HG03066 (cell line): ENCODE measurements at regions not wholly inside any gene's neighbourhood (a gene's known extent, or its start where the extent isn't known, plus 50 kb on each side); places are given as distances from the start of the nearest gene placed in this dataset.

Source experiments
- ATAC-seq: cut with Tn5 transposase; IDR thresholded peaks from one replicate; pipeline ENCODE4 v1.9.1; 2021; ENCODE audit warnings: low read depth; ENCODE audit not compliant: unreplicated experiment

GRCh38 chr13:34502011-34502410 is 440.1 kb upstream of the NBEA start:
- no peak for ATAC-seq

- no peak for ATAC-seq
Measured at GRCh38 chr13:34502621-34503020, 439.4 kb upstream of the NBEA start.

GRCh38 chr13:34506796-34507195 is 435.3 kb upstream of the NBEA start:
- ATAC-seq, result no peak

GRCh38 chr13:34507630-34508029 is 434.4 kb upstream of the NBEA start:
- ATAC-seq, result no peak

GRCh38 chr13:34512817-34513216 is 429.3 kb upstream of the NBEA start:
- no peak for ATAC-seq

GRCh38 chr13:34513526-34513925 is 428.5 kb upstream of the NBEA start:
- ATAC-seq, result no peak

GRCh38 chr13:34515201-34515600 is 426.9 kb upstream of the NBEA start:
- no peak for ATAC-seq

GRCh38 chr13:34521171-34521570 is 420.9 kb upstream of the NBEA start:
- no peak for ATAC-seq

GRCh38 chr13:34522808-34523207 is 419.3 kb upstream of the NBEA start:
- no peak for ATAC-seq

GRCh38 chr13:34523406-34523805 is 418.7 kb upstream of the NBEA start:
- ATAC-seq, result no peak

- no peak for ATAC-seq
Measured at GRCh38 chr13:34533941-34534340, 408.1 kb upstream of the NBEA start.

GRCh38 chr13:34542321-34542720 is 399.7 kb upstream of the NBEA start:
- no peak for ATAC-seq

- ATAC-seq, result no peak
Measured at GRCh38 chr13:34543836-34544235, 398.2 kb upstream of the NBEA start.

- no peak for ATAC-seq
Measured at GRCh38 chr13:34545461-34545860, 396.6 kb upstream of the NBEA start.

GRCh38 chr13:34546344-34547250 is 395.5 kb upstream of the NBEA start:
- ATAC-seq, result no peak

GRCh38 chr13:34547929-34548328 is 394.1 kb upstream of the NBEA start:
- no peak for ATAC-seq

GRCh38 chr13:34553376-34553775 is 388.7 kb upstream of the NBEA start:
- no peak for ATAC-seq

- no peak for ATAC-seq
Measured at GRCh38 chr13:34555988-34556387, 386.1 kb upstream of the NBEA start.

- no peak for ATAC-seq
Measured at GRCh38 chr13:34561033-34561432, 381.0 kb upstream of the NBEA start.

GRCh38 chr13:34567597-34567996 is 374.5 kb upstream of the NBEA start:
- no peak for ATAC-seq

- no peak for ATAC-seq
Measured at GRCh38 chr13:34570698-34571353, 371.2 kb upstream of the NBEA start.

- ATAC-seq, result no peak
Measured at GRCh38 chr13:34571716-34572115, 370.4 kb upstream of the NBEA start.
